HG03378 (cell line): ENCODE measurements at regions not wholly inside any gene's neighbourhood (a gene's known extent, or its start where the extent isn't known, plus 50 kb on each side); places are given as distances from the start of the nearest gene placed in this dataset.
"Not testable (repeated sequence)": the region's sequence is repeated elsewhere in the genome, so short reads cannot be mapped to it uniquely, and the experiment has no call there.

Experiments
- ATAC-seq: cut with Tn5 transposase; IDR thresholded peaks from one replicate; pipeline ENCODE4 v1.9.1; 2021; ENCODE audit warnings: mild to moderate bottlenecking, moderate library complexity; ENCODE audit not compliant: unreplicated experiment

GRCh38 chr4:184962125-184962638 is 56.1 kb upstream of the HELT start:
- ATAC-seq: no peak

- ATAC-seq: not testable (repeated sequence)
Measured at GRCh38 chr4:184965230-184966050, 52.9 kb upstream of the HELT start.

- ATAC-seq: not testable (repeated sequence)
Measured at GRCh38 chr4:184966051-184966691, 52.1 kb upstream of the HELT start.

- not testable (repeated sequence) for ATAC-seq
Measured at GRCh38 chr4:184967699-184968098, 50.6 kb upstream of the HELT start.

- ATAC-seq: no peak
Measured at GRCh38 chr4:184968366-184968765, 49.9 kb upstream of the HELT start.
